ENCODE measurements at regions not wholly inside any gene's neighbourhood (a gene's known extent, or its start where the extent isn't known, plus 50 kb on each side); places are given as distances from the start of the nearest gene placed in this dataset.

GRCh38 chr5:124941051-124942049 is 194.9 kb upstream of the ZNF608 start (continued):
- TF ChIP-seq CREM (IDR thresholded peaks at IDR 0.05; ENCODE audit: low read depth) (no peak), E2F4 (IDR thresholded peaks at IDR 0.05; ENCODE audit: low read depth, low read length) (no peak), NR2F1 (conservative IDR thresholded peaks at IDR 0.05) (no peak), NFYB (IDR thresholded peaks at IDR 0.05; ENCODE audit: insufficient read depth, low read depth, low read length) (no peak)

- intact Hi-C loops (cut with micrococcal nuclease; ENCODE audit: unreplicated experiment), result no loop called here
- POLR2A ChIA-PET, result interaction anchor here (1.0 kb wide), 1 partner anchor 12 kb away, joined by 4 read pairs; no protein-coding TSS in a partner anchor
Measured at GRCh38 chr5:124948062-124948753, 201.8 kb upstream of the ZNF608 start.

More at GRCh38 chr5:124948062-124948753, 201.8 kb upstream of the ZNF608 start:
- Histone ChIP-seq H3K79me2 (ENCODE audit: control insufficient read depth, insufficient read depth, low read length) (no peaks in the 10 kb centered on the region), H3K4me2 (ENCODE audit: control insufficient read depth, insufficient read depth) (no peak overlapping the region; the same call in 1 of the 2 replicates), H3K4me3 (no peak overlapping the region), H2AFZ (ENCODE audit: control insufficient read depth, low read depth, low read length) (no peak overlapping the region), H3K4me1 (ENCODE audit: control insufficient read depth, insufficient read depth, low read length) (peaks cover 15% of the 10 kb centered on the region), H3K27me3 (replicated peaks in 1 of 2; ENCODE audit: control insufficient read depth in 2 of 2, insufficient read depth in 2 of 2, low read length in 1 of 2) (no peaks in the 10 kb centered on the region), H3K27ac (ENCODE audit: control insufficient read depth, insufficient read depth) (no peak overlapping the region), H4K20me1 (ENCODE audit: control insufficient read depth, insufficient read depth) (no peaks in the 10 kb centered on the region), H3K9me3 (replicated peaks; ENCODE audit: control insufficient read depth, insufficient read depth, low read length) (peaks cover 3% of the 10 kb centered on the region), H3K36me3 (ENCODE audit: control insufficient read depth in 2 of 2, insufficient read depth in 2 of 2, low read length in 1 of 2) (no peaks in the 10 kb centered on the region), H3K9ac (ENCODE audit: control insufficient read depth, insufficient read depth, low read length) (no peak overlapping the region)
- WGBS (ENCODE audit: insufficient coverage, insufficient replicate concordance, low lambda C conversion rate, missing lambda C conversion rate), result 96% methylated on average over 9 of the region's 9 CpGs
- CTCF ChIA-PET, result no interaction called here
- no TSS peak for BruUV-seq (replicated peaks)
- FAIRE-seq (no peak), ATAC-seq (no peak), DNase-seq (ENCODE audit: low read depth, low spot score) (no peak)
- TF ChIP-seq HSF1 (IDR thresholded peaks at IDR 0.05; ENCODE audit: low read depth, low read length) (no peak), FOXM1 (IDR thresholded peaks at IDR 0.05; ENCODE audit: low read depth, low read length) (no peak), IRF5 (IDR thresholded peaks at IDR 0.05; ENCODE audit: borderline replicate concordance) (no peak), MLLT1 (IDR thresholded peaks at IDR 0.05) (no peak), DPF2 (IDR thresholded peaks at IDR 0.05) (no peak), E4F1 (IDR thresholded peaks at IDR 0.05; ENCODE audit: borderline replicate concordance, partially characterized antibody) (no peak), BHLHE40 (IDR thresholded peaks at IDR 0.05; ENCODE audit: borderline replicate concordance in 1 of 2, low read depth in 2 of 2, low read length in 1 of 2) (no peak)
- in situ Hi-C loops (cut with MboI), result loop anchor here (25.0 kb wide), 1 partner anchor 1814 kb away; no protein-coding TSS in a partner anchor
- SMC1A ChIA-PET (ENCODE audit: uncharacterized antibody, unreplicated experiment), result interaction anchor here (0.7 to 6.7 kb wide), 10 partner anchors 9 to 249 kb away, joined by 3 to 48 read pairs (median 5); no protein-coding TSS in a partner anchor
- RAD21 ChIA-PET (ENCODE audit: unreplicated experiment), result interaction anchor here (1.1 to 3.3 kb wide), 2 partner anchors 27 to 54 kb away, joined by 3 to 6 read pairs; no protein-coding TSS in a partner anchor

Data from GM12878 (cell line).